K562 (cell line): ENCODE measurements at regions not wholly inside any gene's neighbourhood (a gene's known extent, or its start where the extent isn't known, plus 50 kb on each side); places are given as distances from the start of the nearest gene placed in this dataset.

ENCODE experiments used
- ATAC-seq: fragments of 200-7000 bp; cut with Tn5 transposase; 3 replicates; pipeline ENCODE4 v1.9.1; 2020; ENCODE audit warnings: moderate library complexity
- BruUV-seq: library from RNA; stranded (reverse); fragments of 400-500 nt; replicated peaks from 2 replicates; lab custom pipeline; 2021; lab: Mats Ljungman, UMichigan
- CTCF ChIA-PET: fragments of 300-600 bp; formaldehyde crosslinking; extraction: SDS; loops from one replicate; lab custom pipeline; 2021; ENCODE audit warnings: low intra/inter-chr PET ratio; lab: Yijun Ruan, JAX
- POLR2A ChIA-PET: fragments of 300-600, 350-650 bp; sonication (Branson Sonifier 250); formaldehyde crosslinking; extraction: SDS; loops from one replicate; lab custom pipeline; 2021; ENCODE audit warnings: antibody characterized with exemption, inconsistent platforms; lab: Yijun Ruan, JAX
- DNase-seq, 4 experiments: peaks; one replicate each; pipeline versions ENCODE4 v3.0.0 to v3.0.0-alpha.2; 2011 to 2018; ENCODE audit warnings: low spot score in 3 of 4, mixed read lengths in 3 of 4; ENCODE audit errors: extremely low read depth in 1 of 4
- FAIRE-seq: peaks from 2 replicates; lab custom pipeline; 2011; peaks lifted over from hg19 to GRCh38; lab: Jason Lieb, UNC
- H2AFZ ChIP-seq: 2 replicates; pipeline ENCODE4 v1.6.0; 2011; ENCODE audit warnings: low read depth, low read length, control low read depth, inconsistent platforms
- H3K27ac ChIP-seq: fragments of 200-600 bp; 3 replicates; pipeline ENCODE4 v1.8.0; 2011; ENCODE audit warnings: low read depth, mild to moderate bottlenecking, control low read depth, inconsistent platforms, low read length, moderate library complexity, mixed read lengths; ENCODE audit errors: extremely low read depth
- H3K27me3 ChIP-seq, 2 experiments: fragments of 300-600 bp in 1 of 2; 2 replicates in 1 of 2; 3 replicates in 1 of 2; pipeline versions ENCODE4 v1.6.0 to v1.8.0; 2011; ENCODE audit warnings: inconsistent platforms in 2 of 2, low read length in 2 of 2, mild to moderate bottlenecking in 1 of 2, mixed read lengths in 1 of 2, moderate library complexity in 1 of 2; ENCODE audit not compliant: control insufficient read depth in 2 of 2, insufficient read depth in 2 of 2
- H3K36me3 ChIP-seq: fragments of 300-600 bp; 3 replicates; pipeline ENCODE4 v1.8.0; 2011; ENCODE audit warnings: mild to moderate bottlenecking, low read length, inconsistent platforms; ENCODE audit not compliant: control insufficient read depth, insufficient read depth
- H3K4me1 ChIP-seq, 2 experiments: fragments of 200-600 bp in 1 of 2; replicated peaks in 1 of 2; 2 replicates in 1 of 2; 3 replicates in 1 of 2; pipeline versions ENCODE4 v1.5.1 to v1.8.0; 2011; ENCODE audit warnings: inconsistent platforms in 2 of 2, low read length in 2 of 2, mild to moderate bottlenecking in 1 of 2, mixed read lengths in 1 of 2, moderate library complexity in 1 of 2; ENCODE audit not compliant: control insufficient read depth in 2 of 2, insufficient read depth in 2 of 2
- H3K4me2 ChIP-seq: 2 replicates; pipeline ENCODE4 v1.6.1; 2011; ENCODE audit warnings: low read length, control low read depth, inconsistent platforms, mixed read lengths; ENCODE audit not compliant: insufficient read depth
- H3K4me3 ChIP-seq: fragments of 200-600 bp; sonication (generic), shearing (Covaris generic); 2 replicates; pipeline ENCODE4 v1.5.1; 2016; ENCODE audit warnings: control low read depth, inconsistent platforms
- H3K79me2 ChIP-seq: fragments of 200-600 bp; 3 replicates; pipeline ENCODE4 v1.8.0; 2011; ENCODE audit warnings: low read length, inconsistent platforms; ENCODE audit not compliant: control insufficient read depth, insufficient read depth
- H3K9ac ChIP-seq, 2 experiments: 2 replicates each; pipeline versions ENCODE4 v1.6.0 to v1.6.1; 2011; ENCODE audit warnings: low read depth in 2 of 2, low read length in 2 of 2, control low read depth in 1 of 2, inconsistent platforms in 1 of 2, mild to moderate bottlenecking in 1 of 2, mixed read lengths in 1 of 2; ENCODE audit not compliant: insufficient read depth in 1 of 2
- H3K9me1 ChIP-seq: one replicate; pipeline ENCODE4 v1.6.0; 2011; ENCODE audit warnings: inconsistent platforms, mild to moderate bottlenecking, low read length, moderate library complexity; ENCODE audit not compliant: control insufficient read depth, insufficient read depth
- H3K9me3 ChIP-seq: replicated peaks from 2 replicates; pipeline ENCODE4 v1.5.1; 2011; ENCODE audit warnings: low read depth, low read length, inconsistent platforms; ENCODE audit not compliant: control insufficient read depth, insufficient read depth
- H4K20me1 ChIP-seq: replicated peaks from 2 replicates; pipeline ENCODE4 v1.6.1; 2011; ENCODE audit warnings: low read length, inconsistent platforms, mixed read lengths; ENCODE audit not compliant: control insufficient read depth, insufficient read depth
- HNRNPUL1 ChIP-seq: fragments of 200-400 bp; formaldehyde crosslinking; IDR thresholded peaks from 2 replicates; pipeline ENCODE4 v1.6.1; 2017; ENCODE audit warnings: low read length
- MGA ChIP-seq: fragments of 450-650 bp; IDR thresholded peaks from 2 replicates; pipeline ENCODE4 v1.6.1; 2016; ENCODE audit warnings: mild to moderate bottlenecking, moderate library complexity
- ZNF445 ChIP-seq: fragments of 250-450 bp; sonication (Bioruptor Pico); IDR thresholded peaks from 2 replicates; pipeline ENCODE4 v1.4.0; 2020; ENCODE audit warnings: low read depth, mild to moderate bottlenecking, moderate library complexity
- WGBS: fragments of 100-300 bp; shearing (Covaris generic); methylation state at CpG from one replicate; pipeline ENCODE4 v1.1.6; 2016; ENCODE audit warnings: low coverage, mixed read lengths; ENCODE audit not compliant: insufficient coverage; ENCODE audit errors: missing lambda C conversion rate; 5-methylcytosine and 5-hydroxymethylcytosine counted together
- in situ Hi-C: fragments of 300-500 bp; cut with MboI; formaldehyde crosslinking; loops from 4 replicates; pipeline ENCODE4 v1.15.0; 2018; ENCODE audit warnings: inconsistent platforms, mixed read lengths
- intact Hi-C: fragments of 100-400 bp; cut with micrococcal nuclease; formaldehyde crosslinking; loops from 2 replicates; pipeline ENCODE4 v1.14.2; 2022

DNA sequence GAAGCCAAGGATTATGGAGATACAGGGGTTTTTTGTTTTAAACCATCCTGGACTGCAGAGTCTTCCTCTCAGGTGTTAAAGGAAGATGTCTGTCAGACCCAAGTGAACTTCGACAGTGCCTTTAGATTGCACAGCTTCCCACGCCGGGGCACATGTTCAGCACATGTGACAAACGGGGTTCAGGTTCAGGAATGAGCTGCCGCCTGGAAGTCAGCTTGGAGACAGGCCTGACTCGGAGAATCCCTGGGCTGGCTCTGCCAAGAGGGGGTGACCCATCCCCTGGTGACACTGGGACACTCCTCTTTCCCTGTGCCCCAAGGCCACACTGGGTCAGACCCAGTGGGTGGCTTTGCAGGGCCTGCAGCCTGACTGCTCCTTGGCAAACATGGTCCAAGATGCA is 359.3 kb upstream of the SALL3 start:
- Histone ChIP-seq H3K4me1 (no peaks in the 10 kb centered on the region), H4K20me1 (no peaks in the 10 kb centered on the region), H3K27ac (no peak overlapping the region), H2AFZ (no peak overlapping the region), H3K36me3 (no peaks in the 10 kb centered on the region), H3K27me3 (peaks cover 0 to 11% of the 10 kb centered on the region in 2 experiments; a peak in 1 of 5 replicates), H3K9me1 (no peaks in the 10 kb centered on the region), H3K4me2 (no peak overlapping the region), H3K9me3 (no peaks in the 10 kb centered on the region), H3K79me2 (no peaks in the 10 kb centered on the region), H3K4me3 (no peak overlapping the region), H3K9ac (no peak overlapping the region)
- TF ChIP-seq MGA (no peak), ZNF445 (no peak), HNRNPUL1 (no peak)
- FAIRE-seq (no peak), DNase-seq (no peak), ATAC-seq (no peak)
- POLR2A ChIA-PET, result no interaction called here
- BruUV-seq, result no TSS peak
- CTCF ChIA-PET, result no interaction called here
- WGBS, result 0% methylated on average over 4 of the region's 6 CpGs
- in situ Hi-C loops, result no loop called here
- intact Hi-C loops, result no loop called here
